ENCODE measurements at regions not wholly inside any gene's neighbourhood (a gene's known extent, or its start where the extent isn't known, plus 50 kb on each side); places are given as distances from the start of the nearest gene placed in this dataset.
"Not testable (repeated sequence)": the region's sequence is repeated elsewhere in the genome, so short reads cannot be mapped to it uniquely, and the experiment has no call there.

DNA sequence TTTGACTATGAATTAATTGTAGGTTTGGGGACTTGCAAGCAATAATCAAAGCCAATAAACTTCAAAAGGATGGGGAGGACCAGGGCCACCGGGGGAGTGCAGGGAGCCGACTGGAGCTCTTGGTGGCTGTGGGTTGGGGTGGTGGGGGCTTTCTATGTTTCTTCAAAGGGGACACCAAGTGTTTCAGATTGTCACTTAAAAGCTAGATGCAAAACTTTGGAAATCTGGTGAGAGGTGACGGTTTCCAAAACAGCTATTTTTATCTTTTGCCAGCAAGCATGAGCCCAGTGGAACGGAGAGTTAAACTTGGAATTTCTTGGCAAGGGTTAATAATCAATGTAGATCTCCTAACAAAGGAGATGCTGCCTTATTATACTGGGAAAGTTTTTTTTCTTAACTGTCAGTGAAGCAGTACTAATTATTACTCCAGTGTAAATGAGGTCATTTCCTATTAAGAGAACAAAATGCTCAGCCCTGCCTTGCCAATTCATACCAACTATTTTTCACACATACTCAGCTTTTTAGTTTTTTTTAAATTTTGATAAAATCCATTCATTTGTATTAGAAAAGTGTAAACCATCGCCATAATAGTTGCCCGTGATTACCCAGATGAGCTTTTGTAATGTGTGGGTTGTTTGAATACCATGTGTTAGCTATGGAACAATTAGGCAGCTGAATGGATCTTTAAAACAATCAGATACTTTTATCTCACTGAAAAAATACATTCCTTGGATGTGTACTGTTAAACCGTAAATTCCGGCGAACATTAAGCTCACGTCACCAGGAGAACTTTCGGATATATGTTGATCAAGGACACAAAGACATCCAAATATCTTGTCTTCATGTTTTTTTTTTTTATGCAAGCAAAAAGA lies 95.9 kb upstream of the ZNF536 start:
- DNase-seq (ENCODE audit: low read depth in 3 of 3), result no peak

DNA sequence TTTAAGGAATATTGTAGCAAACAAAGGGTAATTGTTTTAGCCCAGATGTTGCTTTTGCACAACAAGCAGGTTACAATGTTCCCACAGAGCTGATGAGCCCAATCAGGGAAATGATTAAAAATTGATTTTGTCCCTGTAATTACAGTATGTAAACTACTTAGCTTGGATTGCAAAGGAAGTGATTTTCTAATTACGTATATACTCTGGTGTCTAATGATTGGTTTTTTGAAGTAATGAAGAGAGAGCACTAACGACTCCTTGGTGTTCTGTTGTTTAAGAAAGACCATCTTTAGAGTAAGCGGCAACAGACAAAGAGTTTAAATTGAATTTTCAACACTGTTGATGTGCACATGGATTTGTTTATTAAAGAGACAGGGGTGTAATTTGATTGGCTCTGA lies 95.3 kb upstream of the ZNF536 start:
- no peak for DNase-seq (ENCODE audit: low read depth in 3 of 3)

DNA sequence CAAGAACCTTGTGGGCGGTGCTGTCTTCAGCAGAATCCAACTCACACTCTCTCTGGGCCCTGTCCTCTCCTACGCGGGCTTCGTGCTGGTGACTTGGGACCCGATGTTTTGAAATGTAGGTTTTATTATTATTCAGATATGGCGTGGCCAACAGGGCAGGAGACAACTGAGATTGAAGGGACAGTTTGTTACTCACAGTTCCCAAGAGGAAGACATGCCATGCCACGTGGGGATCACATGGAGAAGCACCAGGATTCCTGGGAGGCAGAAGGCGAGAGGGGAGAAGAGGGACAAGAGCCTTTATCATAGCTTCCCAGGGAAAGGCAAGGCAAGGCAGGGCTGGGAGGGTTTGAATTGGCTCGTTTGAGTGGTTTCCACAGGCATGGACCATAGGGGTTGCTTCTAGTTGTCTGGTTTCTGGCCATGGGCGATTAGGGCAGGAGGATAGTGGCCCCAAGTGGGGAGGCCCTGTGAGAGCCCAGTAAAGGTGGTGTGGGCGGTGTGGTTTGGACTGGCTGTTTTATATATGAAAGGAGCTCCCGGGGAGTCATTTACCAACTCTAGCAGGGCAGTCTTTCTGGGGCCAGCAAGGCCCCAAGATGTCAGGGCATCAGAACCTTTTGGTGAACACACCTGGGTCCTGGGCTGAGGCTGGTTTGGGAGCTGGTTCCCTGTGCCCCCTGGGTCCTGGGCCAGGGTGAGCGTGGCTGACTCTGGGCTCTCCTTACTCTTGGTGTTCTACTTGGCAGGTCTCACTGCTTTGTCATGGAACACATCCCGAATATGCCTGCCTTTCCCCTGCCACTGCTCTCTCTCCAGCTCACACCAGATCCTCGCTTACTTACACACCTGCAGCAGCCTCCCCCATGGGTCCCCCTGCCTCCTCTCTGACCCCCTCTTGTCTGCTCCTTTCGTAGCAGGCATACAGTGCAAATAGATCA lies 94.0 kb upstream of the ZNF536 start:
- DNase-seq (ENCODE audit: low read depth in 3 of 3), result no peak

DNA sequence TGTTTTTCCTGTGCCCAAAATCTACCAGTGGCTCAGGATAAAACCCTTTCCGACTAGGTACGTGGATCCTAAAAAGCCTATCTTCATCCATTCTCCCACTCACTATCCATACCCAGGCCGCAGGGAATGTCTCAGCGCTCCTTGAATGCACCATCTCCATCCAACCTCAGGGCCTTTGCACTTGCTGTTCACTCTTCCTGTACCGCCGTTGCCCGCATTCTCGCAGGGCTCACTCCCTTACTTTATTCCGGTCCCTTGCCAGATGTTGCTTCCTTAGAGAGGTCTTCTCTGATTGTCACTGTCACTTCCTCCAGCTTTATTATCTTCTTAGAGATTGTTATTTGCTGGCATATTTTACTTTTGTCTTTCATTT lies 93.3 kb upstream of the ZNF536 start:
- no peak for DNase-seq (ENCODE audit: low read depth in 3 of 3)

DNA sequence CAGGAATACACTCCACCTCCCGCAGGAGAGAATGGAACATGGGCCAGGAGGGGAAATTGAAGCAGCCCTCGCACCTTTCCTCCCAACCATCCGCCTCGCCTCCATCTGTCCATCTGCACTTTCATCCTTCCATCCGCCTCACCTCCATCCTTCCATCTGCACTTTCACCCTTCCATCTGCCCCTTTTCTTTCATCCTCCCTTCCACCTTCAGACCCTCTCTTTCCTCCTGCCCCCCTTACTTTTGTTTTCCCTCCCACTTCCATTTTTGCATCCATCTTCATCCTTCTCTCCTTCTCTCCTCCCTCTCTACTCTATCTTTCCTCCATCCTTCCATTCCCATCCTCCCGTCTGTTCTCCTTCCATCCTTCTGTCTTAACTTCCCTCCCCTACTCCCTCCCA lies 92.2 kb upstream of the ZNF536 start:
- DNase-seq (ENCODE audit: low read depth in 3 of 3), result no peak

DNA sequence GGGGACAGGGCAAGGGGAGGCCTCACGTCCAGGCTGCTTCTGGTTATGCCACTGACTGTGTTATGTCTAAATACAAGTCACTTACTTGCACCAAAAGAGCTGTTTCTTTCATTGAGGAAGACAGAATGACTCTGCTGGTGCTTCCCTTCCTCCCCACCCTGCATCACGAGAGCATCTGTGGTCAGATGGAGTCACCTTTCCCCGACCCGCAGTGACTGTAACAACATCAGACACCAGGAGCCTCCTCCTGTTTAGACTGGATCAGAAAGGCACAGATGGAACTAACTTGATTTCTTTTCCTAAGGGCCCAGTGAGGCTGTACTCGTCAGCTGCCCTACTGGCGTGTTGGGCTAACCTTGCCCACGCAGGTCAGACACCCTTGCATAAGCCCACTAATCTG lies 90.3 kb upstream of the ZNF536 start:
- no peak for DNase-seq (ENCODE audit: low read depth in 3 of 3)

DNA sequence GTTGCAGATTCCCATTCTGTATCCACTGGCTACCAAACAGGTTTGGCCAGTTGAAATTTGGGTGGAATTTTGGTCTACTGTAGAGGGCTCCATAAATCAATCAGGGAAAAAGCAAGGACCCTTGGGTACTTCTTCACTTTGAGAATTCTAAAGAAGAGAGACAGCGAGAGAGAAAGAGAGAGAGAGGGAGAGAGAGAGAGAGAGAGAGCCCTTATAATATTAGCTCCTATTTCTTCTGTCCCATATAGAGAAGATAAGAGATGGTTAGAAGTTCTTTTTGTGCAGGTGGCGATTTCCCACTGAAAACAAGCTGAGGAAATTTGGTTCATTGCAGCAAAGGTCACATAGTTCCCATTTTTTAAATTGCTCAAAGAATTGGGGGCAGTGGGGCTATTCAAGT lies 88.6 kb upstream of the ZNF536 start:
- no peak for DNase-seq (ENCODE audit: low read depth in 3 of 3)

DNA sequence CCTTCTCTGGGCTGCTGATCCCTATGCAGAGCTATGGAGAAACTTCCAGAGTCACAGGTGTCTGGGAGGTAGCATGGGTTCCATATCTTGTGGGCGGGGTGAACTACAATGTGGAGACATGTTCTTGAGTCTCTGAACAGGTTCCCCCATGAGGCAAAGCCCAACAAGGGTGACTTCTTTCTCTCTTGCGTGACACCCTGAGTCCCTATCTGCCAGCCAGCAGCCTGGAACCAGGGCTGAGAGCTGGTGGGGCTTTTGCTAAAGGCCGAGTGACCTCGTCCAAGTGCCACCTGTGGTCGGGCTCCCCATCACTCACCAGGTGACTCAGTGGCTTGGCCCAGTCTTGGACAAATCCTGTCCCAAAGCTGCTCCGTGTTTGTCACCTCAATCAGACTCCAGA lies 88.0 kb upstream of the ZNF536 start:
- no peak for DNase-seq (ENCODE audit: low read depth in 3 of 3)

DNA sequence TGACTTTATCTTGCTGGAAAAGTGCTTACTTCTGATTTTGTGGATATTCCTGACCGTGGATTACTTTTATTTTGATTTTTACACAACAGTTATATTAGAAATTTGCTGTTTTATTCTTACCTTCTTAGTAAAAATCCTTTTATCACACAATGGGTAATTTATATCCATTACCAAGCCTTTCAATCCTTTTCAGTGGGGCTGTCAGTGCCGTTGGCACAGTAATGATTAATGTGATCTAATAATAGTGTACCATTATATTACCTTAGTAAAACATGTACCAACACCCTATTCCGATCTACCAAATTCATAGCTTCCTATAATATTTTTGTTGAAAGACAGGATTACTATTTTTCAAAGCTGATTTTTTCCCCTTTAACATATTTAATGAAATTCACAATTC lies 87.3 kb upstream of the ZNF536 start:
- DNase-seq (ENCODE audit: low read depth in 3 of 3), result no peak

DNA sequence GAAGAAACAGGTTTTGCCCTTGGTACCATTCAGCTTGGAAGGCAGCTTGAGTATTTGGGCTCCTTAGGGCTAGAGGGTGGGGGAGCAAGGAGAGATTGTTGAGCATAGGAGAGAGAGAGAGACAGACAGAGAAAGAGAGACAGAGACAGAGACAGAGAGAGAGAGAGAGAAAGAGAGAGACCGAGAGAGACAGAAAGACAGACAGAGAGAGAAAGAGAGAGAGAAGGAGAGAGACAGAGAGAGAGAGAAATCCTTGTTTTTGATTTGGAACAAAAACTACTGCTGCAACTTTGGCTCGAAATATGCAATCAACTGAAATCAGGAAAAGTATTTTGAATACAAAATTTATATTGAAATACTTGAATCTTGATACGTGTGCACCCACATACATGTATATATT lies 85.8 kb upstream of the ZNF536 start:
- DNase-seq (ENCODE audit: low read depth in 3 of 3), result no peak

DNA sequence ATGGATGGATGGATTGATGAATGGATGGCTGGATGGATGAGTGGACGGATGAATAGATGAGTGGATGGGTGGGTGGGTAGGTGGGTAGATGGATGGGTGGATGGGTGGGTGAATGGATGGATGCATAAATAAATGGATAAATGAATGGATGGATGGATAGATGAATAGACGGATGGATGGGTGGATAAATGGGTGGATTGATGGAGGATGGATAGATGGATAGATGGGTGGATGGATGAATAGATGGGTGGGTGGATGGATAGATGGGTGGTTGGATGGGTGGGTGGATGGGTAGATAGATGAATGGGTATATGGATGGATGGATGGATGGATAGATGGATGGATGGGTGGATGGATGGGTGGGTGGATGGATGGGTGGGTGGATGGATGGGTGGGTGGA lies 84.9 kb upstream of the ZNF536 start:
- DNase-seq (ENCODE audit: low read depth in 3 of 3), result no peak

DNA sequence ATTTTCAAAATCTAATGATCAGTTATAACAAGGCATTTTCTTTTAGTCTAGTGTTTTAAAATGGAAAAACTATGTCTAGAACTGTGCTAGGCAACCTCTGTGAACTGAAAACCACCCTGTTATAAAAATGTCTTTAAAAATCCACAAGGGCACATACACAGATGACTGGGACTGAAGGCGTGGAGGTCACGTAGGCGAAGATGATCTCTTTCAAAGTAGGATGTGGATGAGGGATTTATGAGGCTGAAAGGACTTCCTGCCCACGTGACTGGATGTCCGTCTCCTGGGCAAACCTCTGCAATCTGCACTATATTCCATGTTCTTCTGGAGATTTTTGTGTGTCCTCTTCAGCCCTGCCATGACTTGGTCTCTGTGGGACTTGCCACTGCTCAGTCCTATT lies 84.2 kb upstream of the ZNF536 start:
- DNase-seq (ENCODE audit: low read depth in 3 of 3), result no peak

DNA sequence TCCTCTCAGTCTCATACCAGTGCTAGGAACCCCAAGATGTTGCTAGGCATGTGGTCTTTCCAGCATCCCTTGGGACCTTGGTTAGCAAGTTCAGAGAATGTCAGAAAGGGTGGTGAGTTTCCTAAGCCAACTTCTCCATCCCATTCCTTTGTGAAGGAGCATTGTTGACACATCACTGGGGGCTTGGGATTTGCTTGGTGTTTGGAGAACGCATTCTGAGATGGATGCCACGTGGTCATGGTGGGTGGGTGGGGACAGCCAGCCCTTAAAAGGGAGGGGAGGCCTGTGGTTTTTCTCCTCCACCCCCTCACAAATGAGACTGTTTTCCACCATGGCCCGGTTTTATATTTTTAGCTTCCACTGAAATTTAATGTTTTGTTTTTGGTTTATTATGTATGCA lies 83.3 kb upstream of the ZNF536 start:
- DNase-seq (ENCODE audit: low read depth in 3 of 3), result no peak

DNA sequence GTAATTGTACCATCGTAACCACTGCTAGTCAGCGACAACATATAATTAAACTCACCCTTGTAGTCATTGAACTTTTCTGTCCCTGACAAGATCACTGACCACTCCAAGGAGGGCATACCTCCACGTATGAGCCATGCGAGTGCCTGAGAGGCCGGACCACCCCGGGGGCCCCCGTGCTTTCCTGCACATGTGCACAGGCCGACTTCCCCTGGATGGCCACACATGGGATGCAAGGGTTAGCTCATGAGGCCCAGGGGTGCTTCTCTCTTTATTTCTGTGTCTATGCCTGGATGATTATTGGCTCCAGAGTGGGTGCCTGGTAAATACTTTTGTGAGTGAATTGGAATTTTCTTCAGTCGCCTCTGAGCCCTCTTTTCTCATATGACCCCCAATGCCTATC lies 82.8 kb upstream of the ZNF536 start:
- no peak for DNase-seq (ENCODE audit: low read depth in 3 of 3)

DNA sequence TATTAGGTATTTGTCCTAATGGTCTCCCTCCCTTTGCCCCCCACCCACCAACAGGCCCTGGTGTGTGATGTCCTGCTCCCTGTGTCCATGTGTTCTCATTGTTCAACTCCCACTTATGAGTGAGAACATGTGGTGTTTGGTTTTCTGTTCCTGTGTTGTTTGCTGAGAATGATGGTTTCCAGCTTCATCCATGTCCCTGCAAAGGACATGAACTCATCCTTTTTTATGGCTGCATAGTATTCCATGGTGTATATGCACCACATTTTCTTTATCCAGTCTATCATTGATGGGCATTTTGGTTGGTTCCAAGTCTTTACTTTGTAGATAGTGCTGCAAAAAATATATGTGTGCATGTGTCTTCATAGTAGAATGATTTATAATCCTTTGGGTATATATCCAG lies 81.4 kb upstream of the ZNF536 start:
- DNase-seq (ENCODE audit: low read depth in 3 of 3), result not testable (repeated sequence)

DNA sequence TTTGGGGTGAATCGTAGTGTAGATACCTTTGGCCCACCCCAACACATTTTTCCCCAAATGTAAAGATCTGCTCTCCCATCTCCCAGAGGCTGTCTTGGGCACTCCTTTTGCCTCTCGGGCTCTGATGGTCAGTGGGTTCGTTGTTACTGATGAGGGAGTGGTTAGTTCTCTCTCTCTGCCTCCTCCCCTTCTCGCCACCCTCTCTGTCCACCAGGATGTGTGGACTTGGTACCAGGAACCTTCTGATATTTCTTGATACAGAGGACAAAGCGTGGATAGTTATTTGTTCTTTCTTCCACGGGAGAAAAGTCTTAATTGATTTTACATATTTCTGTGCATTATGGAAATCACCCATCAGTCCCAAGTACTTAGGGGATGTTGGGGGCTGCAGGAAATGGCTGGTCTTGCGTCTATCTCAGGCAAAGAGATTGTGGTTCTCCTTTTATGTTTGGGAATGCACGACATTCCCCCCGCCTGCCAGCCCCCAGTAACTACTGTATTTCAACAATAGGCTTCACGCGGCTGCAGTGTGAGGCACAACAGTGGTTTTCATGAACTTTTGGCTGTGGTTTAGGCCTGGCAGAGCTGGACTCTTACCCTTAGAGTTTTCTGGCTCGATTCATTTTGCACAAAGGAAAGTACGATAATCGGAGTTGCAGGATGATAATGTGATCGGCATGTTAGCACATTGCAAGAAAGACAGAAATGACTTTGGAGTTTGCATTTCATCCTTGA lies 79.0 kb upstream of the ZNF536 start:
- no peak for DNase-seq (ENCODE audit: low read depth in 3 of 3)

DNA sequence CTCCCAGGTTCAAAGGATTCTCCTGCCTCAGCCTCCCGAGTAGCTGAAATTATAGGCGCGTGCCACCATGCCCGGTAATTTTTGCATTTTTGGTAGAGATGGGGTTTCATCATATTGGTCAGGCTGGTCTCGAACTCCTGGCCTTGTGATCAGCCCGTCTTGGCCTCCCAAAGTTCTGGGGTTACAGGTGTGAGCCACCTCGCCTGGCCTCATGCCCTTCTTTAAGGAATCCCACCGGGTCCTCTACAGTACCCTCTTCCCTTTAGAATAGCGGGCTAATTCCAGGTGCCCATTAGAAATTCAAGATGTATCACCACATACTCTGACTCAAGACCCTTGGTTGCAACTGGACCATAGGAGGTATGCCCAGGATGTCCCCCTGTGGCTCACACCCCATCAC lies 74.2 kb upstream of the ZNF536 start:
- no peak for DNase-seq (ENCODE audit: low read depth in 3 of 3)

DNA sequence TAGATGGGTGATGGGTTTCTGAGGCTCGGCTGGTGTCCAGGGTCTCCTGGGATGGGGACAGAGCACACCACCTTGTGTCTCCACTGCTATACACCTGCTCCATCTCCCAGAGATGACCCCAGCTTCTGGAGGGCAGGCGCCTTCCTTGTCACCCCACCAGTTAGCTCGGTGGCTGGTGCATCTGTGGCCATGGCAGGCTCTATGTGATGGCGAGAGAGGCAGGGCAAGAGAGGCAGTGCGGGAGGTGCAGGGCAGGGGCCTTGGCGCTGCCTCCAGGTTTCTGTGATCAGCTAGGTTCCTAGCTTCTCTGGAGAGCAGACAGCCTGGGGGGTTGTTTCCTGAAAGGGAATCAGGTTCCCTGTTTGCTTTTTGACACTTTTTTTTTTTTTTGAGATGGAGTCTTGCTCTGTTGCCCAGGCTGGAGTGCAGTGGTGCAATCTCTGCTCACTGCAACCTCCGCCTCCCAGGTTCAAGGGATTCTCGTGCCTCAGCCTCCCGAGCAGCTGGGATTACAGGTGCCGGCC lies 69.0 kb upstream of the ZNF536 start:
- DNase-seq (ENCODE audit: low read depth in 3 of 3), result no peak

DNA sequence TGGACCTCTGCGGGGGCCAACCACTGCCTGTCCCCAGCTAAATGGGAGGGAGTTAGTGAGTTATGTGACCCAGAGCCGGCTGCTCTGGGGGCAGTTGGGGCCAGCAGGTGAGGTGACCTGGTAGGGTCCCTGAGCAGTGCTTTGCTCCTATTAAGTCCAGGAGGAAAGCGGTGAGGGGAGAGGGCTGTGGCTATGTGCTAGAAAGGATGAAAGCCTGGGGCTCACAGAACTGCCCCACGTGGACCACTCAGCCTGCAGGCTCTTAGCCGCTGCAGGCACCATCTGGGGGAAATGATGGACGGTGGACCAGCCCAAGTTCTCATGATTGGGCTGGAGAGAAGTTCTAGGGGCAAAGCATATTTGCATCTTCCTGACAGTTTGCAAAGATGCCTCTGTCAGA lies 67.6 kb upstream of the ZNF536 start:
- no peak for DNase-seq (ENCODE audit: low read depth in 3 of 3)

DNA sequence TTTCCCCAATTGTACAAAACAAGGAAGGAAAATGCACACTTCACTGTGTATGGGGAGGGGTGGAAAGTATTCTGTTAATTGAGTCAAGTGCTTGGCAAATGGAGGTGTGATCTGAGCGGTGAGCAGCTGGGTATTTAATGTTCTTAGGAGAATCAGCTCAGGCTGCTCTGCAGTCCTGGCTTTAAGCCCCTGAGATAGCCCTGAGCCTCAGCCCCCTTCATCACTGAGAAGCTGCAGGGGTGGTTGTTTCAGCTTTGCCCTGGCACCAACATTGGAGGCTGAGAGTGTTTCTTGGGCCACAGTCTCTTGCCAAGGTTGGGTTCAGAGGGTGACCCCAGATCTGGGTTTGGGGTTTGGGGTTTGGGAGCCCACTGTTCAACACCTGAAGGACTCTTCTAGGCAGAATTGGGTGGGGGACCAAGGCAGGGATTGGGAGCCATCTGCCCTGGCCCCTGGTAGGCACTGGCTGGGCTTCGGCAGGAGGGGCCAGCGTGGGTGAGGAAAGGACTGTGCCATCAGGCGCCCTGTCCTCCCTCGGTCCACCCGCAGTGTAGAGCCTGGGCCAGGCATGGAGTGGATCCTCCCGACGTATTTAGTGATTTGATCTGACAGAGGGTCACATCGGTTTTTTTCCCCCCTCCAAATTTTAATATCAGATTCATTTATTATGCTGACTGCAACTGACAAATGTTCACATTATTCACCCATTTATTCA lies 66.7 kb upstream of the ZNF536 start:
- DNase-seq (ENCODE audit: low read depth in 3 of 3), result no peak

DNA sequence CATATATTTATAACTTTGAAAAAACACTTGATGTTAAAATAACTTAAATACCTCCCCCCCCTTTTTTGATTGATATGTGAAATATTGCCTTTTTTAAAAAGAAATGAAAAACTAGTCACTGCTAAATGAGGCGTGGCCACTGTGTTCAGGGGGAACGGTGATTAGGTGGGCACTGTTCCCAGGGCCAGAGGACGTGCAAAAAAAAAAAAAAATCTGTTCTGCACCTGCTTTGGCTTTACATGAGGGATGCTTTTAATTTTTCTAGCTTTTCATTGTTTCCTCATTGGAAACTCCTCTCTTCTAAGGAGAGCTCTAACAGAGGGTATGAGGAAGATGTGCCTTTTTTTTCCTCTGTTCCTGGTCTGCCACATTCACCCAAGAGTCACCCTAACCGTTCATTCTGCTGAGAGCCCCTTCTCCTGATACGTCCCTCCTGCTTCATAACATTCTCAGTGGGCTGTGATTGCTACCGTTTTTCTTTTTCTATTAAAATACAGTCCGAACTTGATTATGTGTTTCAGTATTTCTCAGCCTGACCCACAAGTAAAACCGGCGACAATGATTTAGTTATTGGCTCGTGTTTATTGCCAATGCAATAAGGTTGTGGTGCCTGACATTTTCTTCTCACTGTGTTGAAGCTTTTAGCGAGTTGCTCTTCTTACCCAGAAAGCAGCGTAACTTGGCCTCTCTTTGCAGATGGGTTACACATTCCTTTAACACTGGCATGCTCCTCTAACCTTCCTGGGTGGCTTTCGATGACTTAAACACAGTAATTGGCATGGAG lies 64.8 kb upstream of the ZNF536 start:
- DNase-seq (ENCODE audit: low read depth in 3 of 3), result no peak
